ENCODE measurements at regions not wholly inside any gene's neighbourhood (a gene's known extent, or its start where the extent isn't known, plus 50 kb on each side); places are given as distances from the start of the nearest gene placed in this dataset.

GRCh38 chr7:46011059-46011458 lies 90.0 kb upstream of the IGFBP3 start:
- Mint-ChIP-seq H3K4me3 (no peak overlapping the region), H3K36me3 (ENCODE audit: low read depth) (no peaks in the 10 kb centered on the region), H3K27ac (no peak overlapping the region), H3K9me3 (no peaks in the 10 kb centered on the region), H3K4me1 (ENCODE audit: low read depth) (no peaks in the 10 kb centered on the region), H3K27me3 (no peaks in the 10 kb centered on the region)
- intact Hi-C loops (cut with micrococcal nuclease): no loop called here
- POLR2A ChIA-PET: no interaction called here
- TF ChIP-seq CTCF (IDR thresholded peaks at IDR 0.05): no peak
- CTCF ChIA-PET: interaction anchor here (1.3 kb wide), 1 partner anchor 93 kb away, joined by 3 read pairs; no protein-coding TSS in a partner anchor
- DNase-seq: no peak
- ATAC-seq: no peak

- Mint-ChIP-seq H3K4me1 (ENCODE audit: low read depth) (no peaks in the 10 kb centered on the region), H3K9me3 (no peaks in the 10 kb centered on the region), H3K36me3 (ENCODE audit: low read depth) (no peaks in the 10 kb centered on the region), H3K4me3 (no peak overlapping the region), H3K27me3 (no peaks in the 10 kb centered on the region), H3K27ac (no peak overlapping the region)
- intact Hi-C loops (cut with micrococcal nuclease): no loop called here
- DNase-seq (no peak), ATAC-seq (no peak)
- ChIA-PET CTCF (no interaction called here), POLR2A (no interaction called here)
- no peak for TF ChIP-seq CTCF (IDR thresholded peaks at IDR 0.05)
These were observed 88.1 kb upstream of the IGFBP3 start for GRCh38 chr7:46009211-46009610.

GRCh38 chr7:46007990-46008643 lies 87.0 kb upstream of the IGFBP3 start:
- no peak for TF ChIP-seq CTCF (IDR thresholded peaks at IDR 0.05)
- ATAC-seq: no peak
- intact Hi-C loops (cut with micrococcal nuclease): no loop called here
- Mint-ChIP-seq H3K27me3 (no peaks in the 10 kb centered on the region), H3K4me3 (no peak overlapping the region), H3K36me3 (ENCODE audit: low read depth) (no peaks in the 10 kb centered on the region), H3K27ac (no peak overlapping the region), H3K4me1 (ENCODE audit: low read depth) (no peaks in the 10 kb centered on the region), H3K9me3 (peaks cover 3% of the 10 kb centered on the region)
- ChIA-PET POLR2A (no interaction called here), CTCF (no interaction called here)
- no peak for DNase-seq

- DNase-seq (no peak), ATAC-seq (no peak)
- ChIA-PET CTCF (no interaction called here), POLR2A (no interaction called here)
- Mint-ChIP-seq H3K36me3 (ENCODE audit: low read depth) (no peaks in the 10 kb centered on the region), H3K27ac (no peak overlapping the region), H3K4me3 (no peak overlapping the region), H3K27me3 (no peaks in the 10 kb centered on the region), H3K9me3 (peaks cover 3% of the 10 kb centered on the region), H3K4me1 (ENCODE audit: low read depth) (no peaks in the 10 kb centered on the region)
- no peak for TF ChIP-seq CTCF (IDR thresholded peaks at IDR 0.05)
- intact Hi-C loops (cut with micrococcal nuclease): no loop called here
These were observed 86.1 kb upstream of the IGFBP3 start for GRCh38 chr7:46007194-46007593.

GRCh38 chr7:46006723-46007122 lies 85.7 kb upstream of the IGFBP3 start:
- no peaks in the 10 kb centered on the region for H3K4me1 Mint-ChIP-seq (ENCODE audit: low read depth)
- no peaks in the 10 kb centered on the region for H3K27me3 Mint-ChIP-seq

More at GRCh38 chr7:46006723-46007122, 85.7 kb upstream of the IGFBP3 start:
- ChIA-PET POLR2A (no interaction called here), CTCF (no interaction called here)
- no peak overlapping the region for H3K27ac Mint-ChIP-seq
- DNase-seq (no peak), ATAC-seq (no peak)
- TF ChIP-seq CTCF (IDR thresholded peaks at IDR 0.05): no peak
- intact Hi-C loops (cut with micrococcal nuclease): no loop called here
- peaks cover 3% of the 10 kb centered on the region for H3K9me3 Mint-ChIP-seq
- no peaks in the 10 kb centered on the region for H3K36me3 Mint-ChIP-seq (ENCODE audit: low read depth)
- H3K4me3 Mint-ChIP-seq: no peak overlapping the region
